SKM-1 (cell line): ENCODE measurements at regions not wholly inside any gene's neighbourhood (a gene's known extent, or its start where the extent isn't known, plus 50 kb on each side); places are given as distances from the start of the nearest gene placed in this dataset.
"Not testable (repeated sequence)": the region's sequence is repeated elsewhere in the genome, so short reads cannot be mapped to it uniquely, and the experiment has no call there.

Experiments
- DNase-seq: peaks from one replicate; lab custom pipeline; 2025; ENCODE audit not compliant: unreplicated experiment; lab: John Stamatoyannopoulos, UW

DNA sequence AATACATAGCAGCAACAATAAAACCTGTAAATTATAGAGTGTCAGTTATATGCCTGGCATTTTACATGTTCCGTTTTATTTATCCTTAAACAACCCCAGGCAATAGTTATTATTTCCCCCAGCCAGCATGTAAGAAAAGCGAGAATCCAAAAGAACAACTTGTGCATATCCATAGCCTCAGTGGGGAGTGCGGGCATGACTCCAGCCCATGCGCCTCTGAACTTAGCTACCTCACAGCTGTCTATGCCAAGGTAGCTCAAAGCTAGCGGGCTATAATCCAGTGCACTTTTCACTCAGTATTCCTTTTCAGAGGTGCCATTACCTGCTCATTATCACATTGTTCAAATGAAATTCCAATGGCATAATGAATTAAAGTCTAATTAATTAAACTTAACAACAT, 257.3 kb upstream of the EDNRA start:
- no peak for DNase-seq

DNA sequence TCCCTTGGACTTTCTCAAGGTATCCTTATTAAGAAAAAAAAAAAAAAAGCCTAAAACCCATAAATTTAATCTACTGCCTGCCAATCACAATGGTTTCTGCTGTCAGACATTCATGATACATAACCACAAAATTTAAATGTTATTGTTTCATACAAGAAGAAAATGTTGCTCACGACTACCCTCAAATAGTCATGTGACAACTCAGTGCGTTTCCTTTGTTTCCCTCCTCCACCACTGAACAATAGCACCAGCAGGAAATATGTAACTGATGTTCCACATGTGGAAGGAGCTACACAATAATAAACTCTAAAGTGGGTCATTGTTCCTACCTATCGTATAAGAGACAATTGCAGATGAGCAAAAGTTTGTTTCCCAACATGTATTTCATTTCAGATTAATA, 244.1 kb upstream of the EDNRA start:
- DNase-seq: no peak

DNA sequence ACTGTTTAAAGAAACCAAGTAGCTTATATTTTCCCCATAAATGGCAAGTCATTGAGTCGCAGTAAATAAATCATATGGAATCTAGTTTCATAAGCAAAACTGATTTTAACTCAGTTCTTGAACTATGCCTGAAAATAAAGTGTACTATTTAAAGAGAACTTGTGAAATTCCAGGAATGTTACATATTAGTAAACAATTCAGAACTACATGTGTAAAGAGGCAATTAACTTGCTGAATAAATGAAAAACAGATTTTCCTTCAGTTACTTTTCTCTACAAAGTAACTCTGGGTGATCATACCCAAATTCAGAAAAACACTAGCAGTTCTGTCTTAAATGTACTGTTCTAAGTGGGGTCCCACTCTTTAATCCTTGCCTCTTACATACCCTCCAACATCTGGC, 236.1 kb upstream of the EDNRA start:
- no peak for DNase-seq

GRCh38 chr4:147246096-147246495, 234.8 kb upstream of the EDNRA start:
- DNase-seq: no peak

DNA sequence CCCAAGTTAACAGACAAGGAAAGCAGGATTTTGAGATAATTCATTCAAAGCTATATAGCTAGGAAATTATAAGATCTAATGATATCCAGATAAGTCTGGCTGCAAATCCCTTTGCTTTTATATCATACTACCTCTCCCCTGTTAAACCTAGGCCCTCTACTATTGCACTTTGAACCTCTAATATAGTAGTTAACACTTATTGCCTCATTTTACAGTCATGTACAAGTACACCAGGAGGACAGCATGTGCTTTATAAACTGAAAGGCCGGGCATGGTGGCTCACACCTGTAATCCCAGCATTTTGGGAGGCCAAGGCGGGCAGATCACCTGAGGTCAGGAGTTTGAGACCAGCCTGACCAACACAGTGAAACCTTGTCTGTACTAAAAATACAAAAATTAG, 234.4 kb upstream of the EDNRA start:
- not testable (repeated sequence) for DNase-seq

- no peak for DNase-seq
Observed at GRCh38 chr4:147247579-147247978, 233.3 kb upstream of the EDNRA start.

- DNase-seq: no peak
Observed at GRCh38 chr4:147250062-147250461, 230.8 kb upstream of the EDNRA start.

GRCh38 chr4:147255268-147255667, 225.6 kb upstream of the EDNRA start:
- not testable (repeated sequence) for DNase-seq

DNA sequence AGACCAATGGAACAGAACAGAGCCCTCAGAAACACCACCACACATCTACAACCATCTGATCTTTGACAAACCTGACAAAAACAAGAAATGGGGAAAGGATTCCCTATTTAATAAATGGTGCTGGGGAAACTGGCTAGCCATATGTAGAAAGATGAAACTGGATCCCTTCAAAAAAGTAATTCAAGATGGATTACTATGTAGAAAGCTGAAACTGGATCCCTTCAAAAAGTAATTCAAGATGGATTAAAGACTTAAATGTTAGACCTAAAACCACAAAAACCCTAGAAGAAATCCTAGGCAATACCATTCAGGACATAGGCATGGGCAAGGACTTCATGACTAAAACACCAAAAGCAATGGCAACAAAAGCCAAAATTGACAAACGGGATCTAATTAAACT, 221.6 kb upstream of the EDNRA start:
- not testable (repeated sequence) for DNase-seq

DNA sequence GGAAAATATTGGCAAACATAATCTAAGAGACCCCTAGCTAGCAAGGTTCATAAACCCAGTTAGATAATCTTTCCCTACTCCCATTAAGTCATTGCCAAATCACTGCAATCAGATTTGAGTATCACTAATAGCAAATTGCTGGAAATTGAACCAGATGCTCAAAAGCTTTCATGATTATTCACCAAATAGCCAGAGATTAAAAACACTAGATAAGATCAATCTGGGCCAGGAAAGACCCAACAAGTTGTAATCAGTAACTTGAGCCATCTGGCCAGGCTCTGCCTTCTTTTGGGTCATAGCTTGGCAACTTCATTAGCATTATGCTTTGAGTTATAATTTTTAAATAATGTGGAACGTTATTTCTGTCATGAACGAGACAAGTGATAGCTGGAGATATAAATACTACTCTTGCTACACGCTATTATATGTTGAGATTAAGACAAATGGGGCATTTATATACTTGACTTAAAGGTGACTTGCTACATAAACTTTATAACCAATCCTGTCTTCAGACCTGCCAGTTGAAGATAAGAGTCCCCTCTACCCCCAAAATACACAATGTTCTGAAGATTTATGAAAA, 196.6 kb upstream of the EDNRA start:
- DNase-seq: no peak

GRCh38 chr4:147284935-147285334, 196.0 kb upstream of the EDNRA start:
- no peak for DNase-seq

DNA sequence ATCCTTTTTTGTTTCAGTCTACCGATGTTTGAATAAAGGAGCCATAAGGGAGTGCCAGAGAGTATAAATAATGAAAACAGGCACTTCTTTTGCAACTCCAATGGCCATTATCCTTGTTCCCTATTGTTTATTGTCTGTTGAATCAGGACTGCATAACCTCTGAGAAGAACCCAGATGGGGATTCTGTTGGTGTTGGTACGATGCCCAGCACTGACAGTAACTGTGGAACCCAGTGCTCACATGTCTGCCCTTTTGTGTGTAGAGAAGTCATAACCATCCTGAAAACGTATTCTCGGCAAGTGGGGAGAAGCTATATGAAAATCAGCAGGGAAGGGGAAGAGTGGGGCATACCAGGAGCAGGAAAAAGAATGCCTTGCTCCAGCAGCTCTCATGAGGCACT, 195.1 kb upstream of the EDNRA start:
- no peak for DNase-seq

DNA sequence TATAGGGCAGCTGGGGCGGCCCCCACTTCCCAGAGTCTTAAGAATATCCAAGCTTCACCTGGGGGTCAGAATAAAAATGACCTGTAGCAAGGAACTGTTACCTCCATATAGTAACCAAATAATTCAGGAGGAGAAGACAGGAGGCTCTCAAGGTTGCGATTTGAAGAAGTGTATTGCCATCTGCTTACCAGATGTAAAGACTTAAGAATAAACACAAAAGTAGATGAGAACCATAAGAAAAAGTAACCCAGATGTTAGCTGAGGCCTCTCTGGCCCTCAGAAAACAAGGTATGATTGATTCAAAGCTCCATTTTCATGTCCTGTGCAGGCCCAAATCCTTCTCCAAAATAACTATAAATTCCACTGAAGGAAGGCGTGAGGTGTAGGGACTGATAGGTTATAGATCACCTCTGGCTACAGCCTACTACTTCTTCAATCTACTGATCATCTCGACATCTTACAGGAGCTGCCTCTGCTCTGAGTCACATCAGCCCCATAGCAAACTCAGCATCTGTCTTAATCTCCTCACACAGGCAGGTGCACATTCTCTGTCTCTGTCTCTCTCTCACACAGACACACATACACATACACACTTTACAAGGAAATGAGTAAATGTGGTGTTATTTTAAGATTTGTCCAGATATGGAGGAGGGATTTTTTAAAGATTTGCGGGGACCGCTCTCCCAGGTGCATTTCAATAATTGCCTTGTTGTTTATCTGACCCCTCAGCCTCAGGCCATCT, 193.9 kb upstream of the EDNRA start:
- DNase-seq: no peak

DNA sequence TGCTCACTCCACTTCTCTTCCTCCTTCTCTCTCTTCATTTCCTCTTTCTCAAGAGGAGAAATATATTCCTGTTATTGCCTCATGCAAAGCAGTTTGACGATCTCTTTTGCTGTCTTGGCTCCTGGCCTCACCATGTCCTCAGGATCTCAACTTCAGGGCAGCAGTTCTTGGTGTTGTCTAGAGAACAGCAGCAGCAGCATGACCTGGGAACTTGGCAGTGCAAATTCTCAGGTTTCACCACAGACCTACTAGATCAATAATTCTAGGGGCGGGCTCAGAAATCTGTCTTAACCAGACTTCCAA, 193.4 kb upstream of the EDNRA start:
- DNase-seq: peak; percentile 15

DNA sequence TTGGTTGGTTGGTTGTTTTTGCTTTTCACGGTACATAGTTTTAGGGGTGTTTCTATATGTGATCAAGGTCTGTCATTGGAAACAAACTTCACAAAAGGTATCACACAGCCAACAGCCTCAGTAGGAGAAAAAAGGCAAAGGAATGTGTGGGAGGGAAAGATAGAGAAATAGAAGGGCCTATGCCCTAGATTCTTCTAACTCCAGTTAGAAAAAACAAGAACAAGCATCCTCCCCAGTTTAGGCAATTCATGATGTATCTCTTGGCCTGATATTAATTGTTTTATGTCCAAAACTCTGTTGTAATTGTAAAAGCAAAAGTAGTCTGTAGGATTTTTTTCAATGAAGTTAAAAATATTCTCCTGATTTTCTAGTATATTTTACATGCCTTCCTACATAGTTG, 192.4 kb upstream of the EDNRA start:
- DNase-seq: no peak

DNA sequence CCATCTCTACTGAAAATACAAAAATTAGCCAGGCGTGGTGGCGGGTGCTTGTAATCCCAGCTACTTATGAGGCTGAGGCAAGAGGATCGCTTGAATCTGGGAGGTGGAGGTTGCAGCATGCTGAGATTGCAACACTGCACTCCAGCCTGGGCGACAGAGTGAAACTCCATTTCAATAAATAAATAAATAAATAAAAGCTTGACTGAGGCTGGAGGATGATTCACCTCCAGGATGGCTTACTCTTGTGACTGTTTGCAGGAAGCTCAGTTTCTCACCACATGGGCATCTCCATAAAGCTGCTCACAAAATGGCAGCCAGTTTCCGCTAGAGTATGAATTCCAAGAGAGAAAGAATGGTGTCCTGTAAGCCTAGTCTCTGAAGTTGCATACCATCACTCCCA, 191.7 kb upstream of the EDNRA start:
- DNase-seq: no peak

GRCh38 chr4:147292604-147293313, 188.1 kb upstream of the EDNRA start:
- DNase-seq: not testable (repeated sequence)

DNA sequence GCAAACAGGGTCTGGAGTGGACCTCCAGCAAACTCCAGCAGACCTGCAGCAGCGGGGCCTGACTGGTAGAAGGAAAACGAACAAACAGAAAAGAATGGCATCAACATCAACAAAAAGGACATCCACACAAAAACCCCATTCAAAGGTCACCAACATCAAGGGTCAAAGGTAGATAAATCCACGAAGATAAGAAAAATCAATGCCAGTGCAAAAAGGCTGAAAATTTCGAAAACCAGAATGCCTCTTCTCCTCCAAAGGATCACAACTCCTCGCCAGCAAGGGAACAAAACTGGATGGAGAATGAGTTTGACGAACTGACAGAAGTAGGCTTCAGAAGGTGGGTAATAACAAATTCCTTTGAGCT, 187.6 kb upstream of the EDNRA start:
- not testable (repeated sequence) for DNase-seq

- DNase-seq: no peak
Observed at GRCh38 chr4:147299205-147299604, 181.7 kb upstream of the EDNRA start.

DNA sequence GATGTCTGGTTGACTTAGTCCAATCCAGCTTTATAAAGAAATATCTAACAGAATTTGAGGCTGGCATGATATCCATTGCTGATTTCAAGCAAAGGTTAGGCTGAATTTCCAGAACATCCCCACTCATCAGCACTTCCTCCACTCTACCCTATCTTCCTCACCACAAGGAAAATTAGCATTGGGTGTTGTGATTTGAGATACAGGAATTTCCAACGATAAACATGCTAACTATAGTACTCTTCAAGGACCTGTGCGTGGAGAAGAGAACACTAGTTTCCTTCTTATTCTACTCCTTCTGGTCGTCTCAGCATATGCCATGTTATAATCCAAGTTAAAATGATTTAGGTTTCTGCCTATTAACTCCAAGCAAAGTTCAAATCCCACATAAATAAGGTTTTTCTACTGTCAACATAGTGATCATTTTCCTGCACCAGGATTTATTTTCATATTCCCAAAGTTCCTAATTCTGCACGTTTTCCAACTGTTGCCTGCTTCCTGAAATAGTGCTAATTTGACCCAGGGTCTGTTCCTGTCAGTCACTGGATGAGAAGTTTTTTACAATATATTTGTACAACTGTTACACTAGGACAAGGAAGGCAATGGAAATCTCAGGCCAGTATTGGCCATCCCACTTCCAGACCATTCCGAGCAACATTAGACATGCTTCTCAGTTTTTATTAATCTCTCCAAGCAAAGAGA, 177.6 kb upstream of the EDNRA start:
- DNase-seq: no peak

GRCh38 chr4:147303873-147304229, 177.0 kb upstream of the EDNRA start:
- DNase-seq: no peak
